GM19372 (cell line): ENCODE measurements at regions not wholly inside any gene's neighbourhood (a gene's known extent, or its start where the extent isn't known, plus 50 kb on each side); places are given as distances from the start of the nearest gene placed in this dataset.
"Not testable (repeated sequence)": the region's sequence is repeated elsewhere in the genome, so short reads cannot be mapped to it uniquely, and the experiment has no call there.

Experiments
- ATAC-seq: cut with Tn5 transposase; IDR thresholded peaks from one replicate; pipeline ENCODE4 v1.9.1; 2021; ENCODE audit warnings: mild to moderate bottlenecking, low read depth, moderate library complexity; ENCODE audit not compliant: unreplicated experiment

GRCh38 chr3:177680472-177680821, 483.2 kb upstream of the TBL1XR1 start:
- no peak for ATAC-seq

GRCh38 chr3:177681156-177681555, 483.9 kb upstream of the TBL1XR1 start:
- no peak for ATAC-seq

DNA sequence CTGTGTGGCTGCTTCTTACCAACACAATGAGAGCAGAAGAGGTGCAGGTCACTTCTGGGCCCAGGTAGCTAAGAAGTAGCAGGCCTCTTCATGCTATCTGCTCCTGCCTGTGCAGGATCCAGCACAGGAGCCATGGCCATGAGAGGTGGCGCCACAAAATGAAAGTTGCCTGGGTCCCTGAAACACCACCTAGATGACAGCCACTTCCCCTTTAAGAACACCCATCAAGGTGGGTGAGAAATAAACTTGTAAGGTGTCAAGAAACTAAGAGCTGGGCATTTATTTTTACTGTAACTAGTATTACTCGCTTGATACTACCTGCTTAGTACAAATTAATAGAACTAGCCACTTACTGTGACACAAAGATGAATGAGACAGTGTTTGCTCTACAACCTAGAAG, 484.6 kb upstream of the TBL1XR1 start:
- ATAC-seq = no peak

DNA sequence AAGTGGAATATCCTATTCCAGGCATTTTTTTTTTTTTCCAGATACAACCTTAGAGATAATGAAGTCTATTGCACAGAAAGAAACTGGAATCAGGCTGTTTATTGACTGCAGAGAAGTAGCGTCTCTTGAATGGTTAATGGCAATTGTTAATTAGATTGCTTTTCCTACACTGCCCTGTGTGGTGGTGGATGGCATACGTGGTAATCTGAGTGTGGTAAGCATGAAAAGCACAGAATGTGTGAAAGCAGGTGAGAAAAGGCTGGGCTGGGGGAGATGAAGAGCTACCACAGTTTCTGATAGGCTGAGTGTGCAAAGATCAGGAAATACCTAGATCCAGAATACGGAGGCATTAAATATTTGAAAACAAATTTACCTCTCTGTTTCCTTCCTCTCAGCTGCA, 486.3 kb upstream of the TBL1XR1 start:
- ATAC-seq = no peak

GRCh38 chr3:177686671-177687070, 489.4 kb upstream of the TBL1XR1 start:
- ATAC-seq = no peak

DNA sequence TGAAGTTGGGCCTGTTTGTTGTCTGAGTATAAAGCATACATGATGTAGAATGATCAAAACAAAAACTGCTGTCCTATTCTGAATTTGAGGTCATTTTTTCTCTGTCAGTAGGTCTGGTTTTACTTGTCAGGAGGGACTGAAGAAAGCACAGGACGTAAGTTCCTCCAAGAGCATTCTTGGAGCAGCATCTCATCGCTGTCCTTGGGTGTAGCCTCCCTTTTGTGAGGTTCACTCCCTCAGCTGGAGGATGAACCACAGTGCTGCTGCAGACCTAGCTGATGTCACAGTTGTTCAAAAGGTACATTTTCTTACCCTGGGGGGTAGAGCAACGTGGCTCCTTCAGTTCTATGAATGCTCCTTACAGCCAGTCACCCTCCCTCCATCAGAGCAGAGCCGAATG, 490.0 kb upstream of the TBL1XR1 start:
- no peak for ATAC-seq

DNA sequence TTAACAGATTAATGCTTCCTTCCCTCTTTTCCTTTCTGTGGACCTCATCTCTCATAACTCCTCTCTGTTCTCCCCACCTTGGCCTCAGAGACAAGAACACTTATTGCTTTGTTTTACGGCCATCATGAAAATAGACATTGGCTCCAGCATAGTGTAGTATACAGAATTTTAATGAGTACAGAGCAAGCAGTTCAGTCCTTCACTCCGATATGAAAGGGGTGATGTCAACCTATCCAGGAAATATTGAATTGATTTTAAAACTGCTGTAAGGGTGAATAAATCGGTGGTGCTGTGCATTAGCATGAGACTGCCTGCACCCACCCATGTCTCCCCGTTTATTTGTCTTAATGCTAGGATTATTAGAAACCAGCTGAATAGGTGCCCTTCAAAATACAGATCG, 490.9 kb upstream of the TBL1XR1 start:
- ATAC-seq = no peak

- ATAC-seq = no peak
Observed at GRCh38 chr3:177689077-177689476, 491.8 kb upstream of the TBL1XR1 start.

DNA sequence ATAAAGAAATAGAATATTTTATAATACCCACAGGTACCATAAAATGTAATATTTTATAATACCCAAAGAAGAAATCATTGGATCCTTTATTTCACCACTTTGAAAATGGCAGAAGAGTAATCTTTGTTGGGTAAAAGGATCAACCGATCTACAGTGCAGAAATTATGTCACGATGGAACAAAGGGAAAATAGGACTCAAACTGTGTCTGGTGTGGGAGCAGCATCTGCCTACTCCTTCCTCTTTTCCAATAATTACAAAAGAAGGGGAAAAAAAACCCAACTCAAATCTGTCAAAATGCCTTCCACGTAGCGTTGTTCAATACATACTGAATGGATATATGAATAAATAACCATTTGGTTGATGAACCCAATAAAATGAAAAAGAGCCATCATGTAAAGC, 492.6 kb upstream of the TBL1XR1 start:
- no peak for ATAC-seq

DNA sequence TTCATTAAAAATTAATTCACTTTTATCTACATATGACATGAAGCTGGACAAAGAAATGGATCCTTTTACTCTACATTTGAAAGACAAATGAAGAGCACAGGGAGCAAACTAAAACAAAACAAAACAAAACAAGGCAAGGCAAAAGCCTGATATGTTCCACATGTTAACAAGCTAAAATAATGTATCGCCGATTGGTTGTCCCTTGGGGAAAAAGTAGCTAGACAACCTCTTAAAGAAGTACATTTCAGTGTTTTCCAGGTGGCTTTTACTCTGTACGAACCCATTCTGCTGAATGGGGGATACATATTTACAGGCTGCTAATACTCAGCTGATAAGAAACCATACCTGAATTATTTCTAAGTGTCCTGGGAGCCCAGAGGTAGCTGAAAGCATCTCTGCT, 493.0 kb upstream of the TBL1XR1 start:
- ATAC-seq = no peak

- no peak for ATAC-seq
Observed at GRCh38 chr3:177692304-177692975, 495.2 kb upstream of the TBL1XR1 start.

GRCh38 chr3:177693616-177694264, 496.5 kb upstream of the TBL1XR1 start:
- ATAC-seq = no peak

- ATAC-seq = no peak
Observed at GRCh38 chr3:177694316-177694715, 497.0 kb upstream of the TBL1XR1 start.

- no peak for ATAC-seq
Observed at GRCh38 chr3:177694951-177695350, 497.7 kb upstream of the TBL1XR1 start.

- no peak for ATAC-seq
Observed at GRCh38 chr3:177700117-177700516, 502.8 kb upstream of the TBL1XR1 start.

DNA sequence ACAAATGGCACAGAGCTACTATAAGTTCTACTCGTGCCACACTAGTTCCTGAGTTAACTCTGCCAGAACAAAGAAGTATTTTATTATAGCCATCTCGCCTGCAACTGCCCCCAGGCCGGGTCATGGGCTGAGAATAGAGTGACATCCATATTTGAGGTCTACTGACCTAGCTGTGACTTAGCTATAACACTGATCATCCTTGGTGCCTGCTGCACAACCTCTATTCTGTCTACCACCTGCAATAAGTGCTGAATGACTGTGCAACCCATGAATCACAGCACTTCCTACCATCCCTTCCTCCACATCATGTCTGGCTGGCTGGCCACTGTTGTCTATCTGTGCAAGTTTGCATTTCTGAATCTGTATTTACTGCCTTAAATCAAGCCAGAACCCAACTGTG, 506.5 kb upstream of the TBL1XR1 start:
- ATAC-seq = no peak

DNA sequence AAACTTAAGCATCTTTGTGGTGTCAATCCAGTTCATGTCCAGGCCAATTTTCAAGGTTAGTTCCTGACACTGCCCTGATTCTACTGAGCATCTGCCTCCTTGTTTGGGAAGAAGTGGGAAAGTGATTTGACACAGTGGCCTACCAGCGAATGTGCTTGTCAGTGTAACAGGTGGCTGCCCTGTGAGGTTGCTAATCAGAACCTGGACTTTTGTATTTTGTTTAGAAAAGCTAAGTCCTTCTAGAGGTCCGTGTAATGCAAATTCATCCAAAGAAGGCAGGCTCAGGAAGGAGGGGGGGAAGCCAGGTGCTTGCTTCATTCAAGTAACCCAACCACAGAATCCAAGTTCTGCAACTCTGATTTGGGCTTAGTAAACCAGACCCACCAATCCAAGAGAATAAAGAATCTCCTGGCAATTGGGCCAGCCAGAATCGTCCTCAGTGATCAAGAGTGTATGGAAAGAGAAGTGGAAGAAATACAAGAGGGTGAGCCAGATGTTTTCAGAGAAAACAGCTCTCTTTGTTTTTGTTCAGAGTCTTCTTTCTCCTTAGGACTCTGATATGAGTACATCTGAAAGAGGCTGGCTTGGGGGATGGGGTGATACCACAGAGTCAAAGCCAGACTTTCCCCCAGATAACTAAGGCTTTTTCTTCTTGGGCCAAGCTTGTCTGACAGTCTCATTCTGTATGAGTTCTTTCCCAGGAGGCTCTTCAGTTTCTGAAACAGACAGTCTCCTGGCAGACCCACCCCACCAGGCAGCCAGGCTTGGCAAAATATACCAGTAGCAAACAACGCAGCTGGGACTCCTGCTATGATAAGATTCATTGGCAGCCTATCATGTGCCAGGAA, 508.9 kb upstream of the TBL1XR1 start:
- ATAC-seq = no peak

DNA sequence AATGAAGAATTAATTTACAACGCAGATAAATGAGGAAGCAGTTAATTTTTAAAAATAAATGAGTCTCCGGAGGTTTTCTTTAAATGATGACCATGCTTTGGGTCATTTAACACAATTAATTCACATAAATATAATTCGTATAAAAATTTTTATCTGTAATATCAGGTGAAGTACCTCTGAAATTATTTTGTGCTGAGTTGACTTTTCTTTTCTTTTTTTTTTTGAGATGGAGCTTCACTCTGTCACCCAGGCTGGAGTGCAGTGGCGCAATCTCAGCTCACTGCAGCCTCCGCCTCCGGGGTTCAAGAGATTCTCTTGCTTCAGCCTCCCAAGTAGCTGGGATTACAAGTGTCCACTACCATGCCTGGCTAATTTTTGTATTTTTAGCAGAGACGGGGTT, 512.2 kb upstream of the TBL1XR1 start:
- not testable (repeated sequence) for ATAC-seq

GRCh38 chr3:177710506-177710905, 513.2 kb upstream of the TBL1XR1 start:
- no peak for ATAC-seq

DNA sequence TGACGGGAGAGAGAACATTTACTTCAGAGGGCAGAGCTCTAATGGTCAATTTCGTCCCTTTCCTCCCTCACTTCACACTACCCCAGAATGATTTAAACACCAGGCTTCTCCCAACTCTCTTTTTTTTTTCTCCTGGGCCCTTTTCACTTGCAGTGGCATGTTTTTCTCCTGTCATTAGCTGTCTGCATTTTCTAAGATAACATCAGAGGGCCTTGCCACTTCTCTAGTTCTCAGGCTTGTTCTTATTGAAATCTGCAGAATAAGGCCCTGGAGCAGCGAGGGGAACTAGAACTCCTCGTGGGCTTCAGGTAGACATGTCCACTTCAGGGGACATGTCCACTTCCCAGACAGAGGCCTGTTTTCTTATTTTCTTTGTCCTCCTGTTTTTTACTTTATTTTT, 514.4 kb upstream of the TBL1XR1 start:
- ATAC-seq = no peak
